ENCODE measurements at regions not wholly inside any gene's neighbourhood (a gene's known extent, or its start where the extent isn't known, plus 50 kb on each side); places are given as distances from the start of the nearest gene placed in this dataset.

GRCh38 chr1:89472886-89473417, 51.7 kb upstream of the LRRC8B start:
- Histone ChIP-seq H3K27me3 (ENCODE audit: insufficient read depth) (no peaks in the 10 kb centered on the region), H3K4me3 (no peak overlapping the region), H4K20me1 (replicated peaks; ENCODE audit: insufficient read depth) (no peaks in the 10 kb centered on the region), H2AFZ (no peak overlapping the region), H3K4me2 (no peak overlapping the region), H3K4me1 (ENCODE audit: insufficient read depth) (no peaks in the 10 kb centered on the region), H3K36me3 (ENCODE audit: insufficient read depth) (no peaks in the 10 kb centered on the region), H3K27ac (ENCODE audit: low read depth) (no peak overlapping the region), H3K79me2 (replicated peaks; ENCODE audit: insufficient read depth) (no peaks in the 10 kb centered on the region), H3F3A (replicated peaks; ENCODE audit: low read depth) (no peaks in the 10 kb centered on the region), H3K9me2 (ENCODE audit: insufficient read depth) (peaks cover 8% of the 10 kb centered on the region; the same call in 1 of the 2 replicates)
- DNase-seq (ENCODE audit: low spot score) (no peak), ATAC-seq (no peak)
- TF ChIP-seq NANOG (IDR thresholded peaks at IDR 0.05; ENCODE audit: borderline replicate concordance): no peak
- TF ChIP-seq REST (IDR thresholded peaks at IDR 0.05; ENCODE audit: unreplicated experiment): no peak
- TF ChIP-seq JUNB (IDR thresholded peaks at IDR 0.05; ENCODE audit: unreplicated experiment): no peak
- no peak for TF ChIP-seq POLR2AphosphoS5 (IDR thresholded peaks at IDR 0.05; ENCODE audit: low read depth)
- TF ChIP-seq ZNF331 (CRISPR knock-in tag; IDR thresholded peaks at IDR 0.05; ENCODE audit: low read depth): no peak
- no peak for TF ChIP-seq ZNF462 (CRISPR knock-in tag; IDR thresholded peaks at IDR 0.05)
- TF ChIP-seq STAT1 (IDR thresholded peaks at IDR 0.05; ENCODE audit: unreplicated experiment): no peak
- TF ChIP-seq ZNF114 (CRISPR knock-in tag; IDR thresholded peaks at IDR 0.05): no peak
- TF ChIP-seq EZH2phosphoT487 (IDR thresholded peaks at IDR 0.05; ENCODE audit: unreplicated experiment): no peak
- TF ChIP-seq ETS1 (IDR thresholded peaks at IDR 0.05): no peak
- no peak for TF ChIP-seq EZH2 (IDR thresholded peaks at IDR 0.05; ENCODE audit: low read depth, unreplicated experiment)
- no peak for TF ChIP-seq CTCF (conservative IDR thresholded peaks at IDR 0.05; ENCODE audit: low read depth in 2 of 2)
- no peak for TF ChIP-seq CREB1 (CRISPR knock-in tag; IDR thresholded peaks at IDR 0.05; ENCODE audit: low read depth)
- Mint-ChIP-seq H3K36me3 (ENCODE audit: low read depth) (no peaks in the 10 kb centered on the region), H3K4me1 (no peaks in the 10 kb centered on the region), H3K27me3 (ENCODE audit: insufficient read depth, low read depth, poor library complexity) (peaks cover 3% of the 10 kb centered on the region), H3K27ac (no peak overlapping the region), H3K4me3 (no peak overlapping the region), H3K9me3 (peaks cover 3% of the 10 kb centered on the region; the same call in 1 of the 3 replicates)

Measured in GM23338 (cell line).